Astrocyte of the spinal cord (primary cell): ENCODE measurements at regions not wholly inside any gene's neighbourhood (a gene's known extent, or its start where the extent isn't known, plus 50 kb on each side); places are given as distances from the start of the nearest gene placed in this dataset.

Experiments
- DNase-seq: peaks from one replicate; pipeline ENCODE4 v3.0.0; 2011; ENCODE audit warnings: low read depth, low spot score
- H3K4me3 ChIP-seq: 2 replicates; pipeline ENCODE4 v1.5.1; 2011; ENCODE audit warnings: low read depth, mild to moderate bottlenecking, low read length, moderate library complexity
- CTCF ChIP-seq: IDR thresholded peaks from 2 replicates; pipeline ENCODE4 v1.5.1; 2012; ENCODE audit warnings: low read depth, mild to moderate bottlenecking, low read length, inconsistent platforms
- in situ Hi-C: cut with HindIII; loops from 2 replicates; pipeline ENCODE4 v1.10.0; 2017; ENCODE audit warnings: low sequenced_read_pairs

- in situ Hi-C loops = no loop called here
- DNase-seq = peak; percentile 82
- peak; percentile 52 for TF ChIP-seq CTCF
- H3K4me3 ChIP-seq = no peak overlapping the region
These were observed 477.5 kb downstream of the SLC4A3 start for GRCh38 chr2:220104871-220105351.

DNA sequence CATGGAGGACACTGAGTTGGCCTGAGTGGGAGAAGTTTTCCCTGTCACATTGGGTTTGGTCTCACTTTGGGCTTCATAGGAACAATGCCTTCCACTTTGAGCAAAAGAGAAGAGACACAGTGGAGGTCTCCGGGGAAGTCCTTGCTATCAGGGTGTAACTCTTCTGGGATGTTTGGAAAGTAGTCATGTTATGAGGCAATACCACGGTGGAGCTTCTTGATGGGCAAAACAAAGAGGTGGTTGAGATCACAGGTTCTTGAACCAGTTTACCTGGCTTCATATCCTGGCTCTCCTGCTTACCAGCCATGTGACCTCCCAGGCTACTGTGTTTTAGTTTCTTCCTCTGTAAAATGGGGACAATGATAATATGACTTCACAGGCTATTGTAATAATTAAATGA lies 478.6 kb downstream of the SLC4A3 start:
- DNase-seq = no peak
- in situ Hi-C loops = no loop called here
- H3K4me3 ChIP-seq = no peak overlapping the region
- TF ChIP-seq CTCF = no peak

DNA sequence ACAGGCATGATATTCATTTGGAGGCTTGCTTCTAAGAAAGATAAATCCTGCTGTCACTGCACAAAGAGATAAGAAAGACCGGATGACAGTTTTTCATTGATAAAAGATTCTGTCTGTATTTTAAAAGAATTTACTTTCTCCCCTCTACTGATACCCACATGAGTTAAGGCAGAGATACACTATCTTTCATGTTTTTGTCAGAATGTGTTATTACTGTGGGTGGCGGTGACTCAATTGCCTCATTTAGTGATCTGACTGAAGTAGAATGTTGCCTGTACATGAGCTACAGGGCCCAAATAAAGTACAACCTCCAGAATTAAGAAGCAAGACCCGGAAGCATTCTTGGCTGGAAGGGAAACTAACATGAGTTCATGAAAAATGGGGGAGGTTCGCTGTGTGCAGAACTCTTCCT lies 480.0 kb downstream of the SLC4A3 start:
- no peak overlapping the region for H3K4me3 ChIP-seq
- in situ Hi-C loops = no loop called here
- no peak for DNase-seq
- TF ChIP-seq CTCF = no peak

GRCh38 chr2:220114443-220114842 lies 487.0 kb downstream of the SLC4A3 start:
- in situ Hi-C loops = no loop called here
- TF ChIP-seq CTCF = no peak

DNA sequence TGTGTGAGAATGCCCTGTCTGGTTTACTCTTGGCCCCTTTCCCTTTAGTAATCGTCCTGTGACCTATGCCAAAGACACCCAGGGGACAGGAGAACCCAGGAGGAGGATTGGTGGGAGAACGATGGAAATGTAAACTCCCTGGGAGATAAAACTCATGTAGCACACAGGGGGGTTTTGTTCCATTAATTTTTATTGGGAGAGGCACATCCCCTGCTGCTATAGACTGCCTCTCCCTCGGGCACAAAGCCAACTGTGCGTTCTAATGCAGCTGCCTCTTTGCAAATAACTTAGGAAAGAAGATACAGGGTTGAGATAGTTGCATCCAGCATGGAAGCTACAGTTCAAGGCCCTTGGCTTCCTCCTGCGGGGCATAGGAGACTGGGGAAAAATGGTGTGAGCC lies 489.6 kb downstream of the SLC4A3 start:
- no peak for TF ChIP-seq CTCF
- H3K4me3 ChIP-seq = no peak overlapping the region
- in situ Hi-C loops = no loop called here
- DNase-seq = no peak

More at GRCh38 chr2:220114443-220114842, 487.0 kb downstream of the SLC4A3 start:
- no peak for DNase-seq
- no peak overlapping the region for H3K4me3 ChIP-seq

DNA sequence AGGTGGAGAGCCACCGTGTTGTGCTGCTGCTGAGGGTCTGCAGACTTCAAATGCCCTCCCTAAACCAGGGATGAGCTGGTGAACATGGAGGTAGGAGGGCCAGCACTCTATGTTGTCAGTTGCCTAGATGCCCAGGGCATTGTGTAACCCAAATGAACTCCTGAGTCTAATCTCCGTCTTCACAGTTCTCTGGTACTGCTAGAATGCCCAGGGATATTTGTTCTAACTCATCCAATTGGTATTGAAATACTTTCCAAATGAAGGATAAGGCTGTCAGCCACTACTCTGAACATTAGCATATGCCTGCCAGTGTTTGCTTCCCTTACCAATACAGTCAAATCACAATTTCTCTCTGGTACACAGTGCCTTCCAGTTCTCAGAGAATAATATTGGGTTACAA lies 492.6 kb downstream of the SLC4A3 start:
- no peak for DNase-seq
- TF ChIP-seq CTCF = no peak
- H3K4me3 ChIP-seq = no peak overlapping the region
- in situ Hi-C loops = no loop called here

- no peak overlapping the region for H3K4me3 ChIP-seq
- in situ Hi-C loops = no loop called here
- TF ChIP-seq CTCF = no peak
- DNase-seq = no peak
These were observed 496.3 kb downstream of the SLC4A3 start for GRCh38 chr2:220123751-220124150.
